ENCODE measurements at regions not wholly inside any gene's neighbourhood (a gene's known extent, or its start where the extent isn't known, plus 50 kb on each side); places are given as distances from the start of the nearest gene placed in this dataset.

DNA sequence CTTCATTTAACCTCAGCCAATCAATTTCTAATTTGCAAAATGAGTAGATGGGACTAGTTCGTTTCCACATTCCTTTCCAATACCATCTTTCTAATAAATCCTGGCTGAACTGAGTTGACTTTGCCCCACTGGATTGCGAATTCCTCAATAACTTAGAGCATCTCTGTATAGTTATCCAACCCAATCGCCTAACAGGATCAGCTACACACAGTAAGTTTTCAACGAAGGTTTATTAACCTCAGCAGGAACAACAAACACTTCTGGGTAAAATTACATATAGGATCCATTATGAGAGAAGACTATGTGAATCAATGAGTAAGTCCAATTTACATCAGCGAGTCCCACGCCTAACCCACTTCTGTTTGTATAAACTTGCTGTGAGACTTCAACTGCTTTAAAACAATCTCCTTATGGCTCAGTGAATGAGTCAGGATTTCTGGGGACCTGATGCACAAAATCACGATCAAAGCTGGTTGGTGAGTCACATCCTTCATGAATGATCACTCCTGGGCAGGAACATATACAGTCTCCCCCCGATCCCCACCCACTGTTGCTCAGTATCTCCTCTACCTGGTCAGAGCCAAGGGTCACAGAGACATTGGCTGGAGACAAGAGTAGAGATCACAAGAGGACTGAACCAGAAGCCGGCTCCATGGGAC lies 142.8 kb downstream of the EDEM1 start:
- Histone ChIP-seq H3K9me3 (replicated peaks; ENCODE audit: control insufficient read depth, insufficient read depth, low read depth, low read length) (no peaks in the 10 kb centered on the region), H3K27ac (ENCODE audit: extremely low read depth, low read depth, low read length) (no peak overlapping the region), H3K4me1 (replicated peaks in 1 of 2; ENCODE audit: control insufficient read depth in 2 of 2, insufficient read depth in 2 of 2, low read length in 2 of 2) (peaks cover 5 to 6% of the 10 kb centered on the region in 2 experiments; a peak in 4 of 5 replicates), H3K4me2 (ENCODE audit: insufficient read depth, low read length) (peak overlapping the region; percentile 69), H2AFZ (ENCODE audit: low read depth, low read length) (peak overlapping the region; percentile 79), H3K79me2 (ENCODE audit: control insufficient read depth, insufficient read depth, low read length) (no peaks in the 10 kb centered on the region), H4K20me1 (replicated peaks; ENCODE audit: control insufficient read depth, insufficient read depth, low read length) (no peaks in the 10 kb centered on the region), H3K9me1 (ENCODE audit: control insufficient read depth, insufficient read depth, low read length) (no peaks in the 10 kb centered on the region), H3K4me3 (no peak overlapping the region), H3K9ac (ENCODE audit: insufficient read depth in 1 of 2, low read depth in 2 of 2, low read length in 2 of 2) (peak overlapping the region in 1 of 2 experiments; percentile 19; a peak in 1 of 4 replicates), H3K27me3 (ENCODE audit: control insufficient read depth in 2 of 2, insufficient read depth in 2 of 2, low read length in 2 of 2) (peaks cover 10% of the 10 kb centered on the region in 2 experiments; a peak in 4 of 5 replicates), H3K36me3 (ENCODE audit: control insufficient read depth, insufficient read depth, low read length) (no peaks in the 10 kb centered on the region)
- intact Hi-C loops (cut with micrococcal nuclease), result no loop called here
- ATAC-seq, result peak; percentile 70
- in situ Hi-C loops (cut with MboI), result no loop called here
- CTCF ChIA-PET (ENCODE audit: low intra/inter-chr PET ratio), result no interaction called here
- peak; percentile 71 for FAIRE-seq
- no TSS peak for BruUV-seq (replicated peaks)
- TF ChIP-seq RCOR1 (IDR thresholded peaks at IDR 0.05; ENCODE audit: borderline replicate concordance in 1 of 2, low read depth in 2 of 2, low read length in 2 of 2) (peak in 1 of 2 experiments; percentile 21; a peak in 1 of 4 replicates), C11orf30 (IDR thresholded peaks at IDR 0.05; ENCODE audit: low read depth) (peak; percentile 41; the same call in 1 of the 2 replicates), HSF4 (CRISPR knock-in tag; IDR thresholded peaks at IDR 0.05; ENCODE audit: borderline replicate concordance) (no peak), JUN (IDR thresholded peaks at IDR 0.05; ENCODE audit: borderline replicate concordance, low read depth, low read length) (peak; percentile 44; the same call in 1 of the 2 replicates), JUN (CRISPR knock-in tag; IDR thresholded peaks at IDR 0.05; ENCODE audit: borderline replicate concordance) (no peak), DPF2 (IDR thresholded peaks at IDR 0.05) (0 out of 2 replicates have a peak, but pooled peaks have one; percentile 19), CBFA2T3 (IDR thresholded peaks at IDR 0.05) (0 out of 2 replicates have a peak, but pooled peaks have one; percentile 6), NFE2 (IDR thresholded peaks at IDR 0.05; ENCODE audit: low read depth) (peak; percentile 74), FOSL1 (tag; conservative IDR thresholded peaks at IDR 0.05) (peak; percentile 66), SAFB (IDR thresholded peaks at IDR 0.05; ENCODE audit: borderline replicate concordance, low read depth, low read length) (no peak), PML (IDR thresholded peaks at IDR 0.05; ENCODE audit: low read length) (no peak), JUND (IDR thresholded peaks at IDR 0.05; ENCODE audit: borderline replicate concordance, low read depth, low read length) (peak; percentile 57; the same call in 1 of the 2 replicates), JUND (tag; IDR thresholded peaks at IDR 0.05; ENCODE audit: borderline replicate concordance, low read depth, low read length) (peak; percentile 61; the same call in 1 of the 3 replicates), KDM1A (IDR thresholded peaks at IDR 0.05) (peak; percentile 67 to 71; a peak in 3 of 4 replicates), ETV1 (tag; conservative IDR thresholded peaks at IDR 0.05; ENCODE audit: low read depth) (no peak), IFI16 (CRISPR knock-in tag; IDR thresholded peaks at IDR 0.05) (no peak)
- TF ChIP-seq, protein P1, sequence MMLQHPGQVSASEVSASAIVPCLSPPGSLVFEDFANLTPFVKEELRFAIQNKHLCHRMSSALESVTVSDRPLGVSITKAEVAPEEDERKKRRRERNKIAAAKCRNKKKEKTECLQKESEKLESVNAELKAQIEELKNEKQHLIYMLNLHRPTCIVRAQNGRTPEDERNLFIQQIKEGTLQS (IDR thresholded peaks at IDR 0.05), result peak; percentile 76
- TF ChIP-seq, protein P1 (CRISPR knock-in tag; conservative IDR thresholded peaks at IDR 0.05), result no peak
- TF ChIP-seq, protein P2, sequence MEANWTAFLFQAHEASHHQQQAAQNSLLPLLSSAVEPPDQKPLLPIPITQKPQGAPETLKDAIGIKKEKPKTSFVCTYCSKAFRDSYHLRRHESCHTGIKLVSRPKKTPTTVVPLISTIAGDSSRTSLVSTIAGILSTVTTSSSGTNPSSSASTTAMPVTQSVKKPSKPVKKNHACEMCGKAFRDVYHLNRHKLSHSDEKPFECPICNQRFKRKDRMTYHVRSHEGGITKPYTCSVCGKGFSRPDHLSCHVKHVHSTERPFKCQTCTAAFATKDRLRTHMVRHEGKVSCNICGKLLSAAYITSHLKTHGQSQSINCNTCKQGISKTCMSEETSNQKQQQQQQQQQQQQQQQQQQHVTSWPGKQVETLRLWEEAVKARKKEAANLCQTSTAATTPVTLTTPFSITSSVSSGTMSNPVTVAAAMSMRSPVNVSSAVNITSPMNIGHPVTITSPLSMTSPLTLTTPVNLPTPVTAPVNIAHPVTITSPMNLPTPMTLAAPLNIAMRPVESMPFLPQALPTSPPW (CRISPR knock-in tag; IDR thresholded peaks at IDR 0.05), result peak; percentile 31; the same call in 1 of the 2 replicates
- TF ChIP-seq, protein P3, sequence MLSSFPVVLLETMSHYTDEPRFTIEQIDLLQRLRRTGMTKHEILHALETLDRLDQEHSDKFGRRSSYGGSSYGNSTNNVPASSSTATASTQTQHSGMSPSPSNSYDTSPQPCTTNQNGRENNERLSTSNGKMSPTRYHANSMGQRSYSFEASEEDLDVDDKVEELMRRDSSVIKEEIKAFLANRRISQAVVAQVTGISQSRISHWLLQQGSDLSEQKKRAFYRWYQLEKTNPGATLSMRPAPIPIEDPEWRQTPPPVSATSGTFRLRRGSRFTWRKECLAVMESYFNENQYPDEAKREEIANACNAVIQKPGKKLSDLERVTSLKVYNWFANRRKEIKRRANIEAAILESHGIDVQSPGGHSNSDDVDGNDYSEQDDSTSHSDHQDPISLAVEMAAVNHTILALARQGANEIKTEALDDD (IDR thresholded peaks at IDR 0.05), result peak; percentile 13; the same call in 1 of the 2 replicates
- POLR2A ChIA-PET, result interaction anchor here (0.6 to 1.5 kb wide), 3 partner anchors 10 to 143 kb away, joined by 3 to 6 read pairs (median 3); no protein-coding TSS in a partner anchor
- peak in 3 of 4 experiments; percentile 24 to 39 (median 30) for DNase-seq (ENCODE audit: extremely low read depth in 1 of 4, low spot score in 3 of 4)
- 1% methylated on average over 9 of the region's 9 CpGs for WGBS (ENCODE audit: insufficient coverage, low coverage, missing lambda C conversion rate)
